HFFc6 (cell line): ENCODE measurements at regions not wholly inside any gene's neighbourhood (a gene's known extent, or its start where the extent isn't known, plus 50 kb on each side); places are given as distances from the start of the nearest gene placed in this dataset.

Experiments
- DNase-seq: peaks from one replicate; pipeline ENCODE4 v3.0.0-alpha.2; 2018
- H3K27ac Mint-ChIP-seq: 2 replicates; pipeline ENCODE4 v1.8.0; 2020; ENCODE audit warnings: mild to moderate bottlenecking, mixed read lengths
- H3K27me3 Mint-ChIP-seq: 2 replicates; pipeline ENCODE4 v1.8.0; 2021; ENCODE audit warnings: mild to moderate bottlenecking, moderate library complexity, mixed read lengths; ENCODE audit not compliant: insufficient read depth
- H3K36me3 Mint-ChIP-seq: 2 replicates; pipeline ENCODE4 v1.8.0; 2021; ENCODE audit warnings: low read depth, mixed read lengths
- H3K4me1 Mint-ChIP-seq: 2 replicates; pipeline ENCODE4 v1.8.0; 2020; ENCODE audit warnings: low read depth, mixed read lengths
- H3K4me3 Mint-ChIP-seq: 2 replicates; pipeline ENCODE4 v1.8.0; 2020; ENCODE audit warnings: mild to moderate bottlenecking, moderate library complexity, mixed read lengths
- H3K9me3 Mint-ChIP-seq: 2 replicates; pipeline ENCODE4 v1.8.0; 2020; ENCODE audit warnings: mild to moderate bottlenecking, mixed read lengths
- TF ChIP-seq, protein P1 (sequence below): fragments of 200-600 bp; sonication (generic); IDR thresholded peaks from 2 replicates; pipeline ENCODE4 v1.5.0; 2021; ENCODE audit warnings: antibody characterized with exemption, mild to moderate bottlenecking

GRCh38 chr7:52091996-52092395, 775.4 kb upstream of the COBL start:
- TF ChIP-seq, protein P1, sequence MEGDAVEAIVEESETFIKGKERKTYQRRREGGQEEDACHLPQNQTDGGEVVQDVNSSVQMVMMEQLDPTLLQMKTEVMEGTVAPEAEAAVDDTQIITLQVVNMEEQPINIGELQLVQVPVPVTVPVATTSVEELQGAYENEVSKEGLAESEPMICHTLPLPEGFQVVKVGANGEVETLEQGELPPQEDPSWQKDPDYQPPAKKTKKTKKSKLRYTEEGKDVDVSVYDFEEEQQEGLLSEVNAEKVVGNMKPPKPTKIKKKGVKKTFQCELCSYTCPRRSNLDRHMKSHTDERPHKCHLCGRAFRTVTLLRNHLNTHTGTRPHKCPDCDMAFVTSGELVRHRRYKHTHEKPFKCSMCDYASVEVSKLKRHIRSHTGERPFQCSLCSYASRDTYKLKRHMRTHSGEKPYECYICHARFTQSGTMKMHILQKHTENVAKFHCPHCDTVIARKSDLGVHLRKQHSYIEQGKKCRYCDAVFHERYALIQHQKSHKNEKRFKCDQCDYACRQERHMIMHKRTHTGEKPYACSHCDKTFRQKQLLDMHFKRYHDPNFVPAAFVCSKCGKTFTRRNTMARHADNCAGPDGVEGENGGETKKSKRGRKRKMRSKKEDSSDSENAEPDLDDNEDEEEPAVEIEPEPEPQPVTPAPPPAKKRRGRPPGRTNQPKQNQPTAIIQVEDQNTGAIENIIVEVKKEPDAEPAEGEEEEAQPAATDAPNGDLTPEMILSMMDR: no peak
- Mint-ChIP-seq H3K36me3 (peaks cover 4% of the 10 kb centered on the region; the same call in 1 of the 2 replicates), H3K4me1 (no peaks in the 10 kb centered on the region), H3K27me3 (no peaks in the 10 kb centered on the region), H3K9me3 (peaks cover 32% of the 10 kb centered on the region), H3K4me3 (no peak overlapping the region), H3K27ac (no peak overlapping the region)
- DNase-seq: no peak

DNA sequence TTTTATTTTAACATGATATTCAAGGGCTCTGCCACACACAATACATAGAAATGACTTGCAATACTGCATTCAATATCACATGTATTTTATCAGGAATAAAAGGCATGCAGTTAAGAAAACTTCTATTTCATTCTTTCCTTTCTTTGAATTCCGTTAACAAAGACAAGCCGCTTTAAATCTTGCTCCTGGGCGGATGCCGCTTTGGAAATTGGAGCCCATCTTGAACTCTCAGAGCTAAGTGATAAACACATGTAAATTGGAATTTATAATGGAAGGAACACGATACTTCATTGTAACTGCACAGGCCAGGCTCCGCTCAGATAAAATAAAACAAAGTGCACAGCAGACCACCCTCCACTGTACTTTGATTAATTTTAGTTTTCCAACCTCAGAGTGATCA, 774.5 kb upstream of the COBL start:
- Mint-ChIP-seq H3K36me3 (peaks cover 4% of the 10 kb centered on the region; the same call in 1 of the 2 replicates), H3K9me3 (peaks cover 41% of the 10 kb centered on the region), H3K27me3 (no peaks in the 10 kb centered on the region), H3K4me1 (no peaks in the 10 kb centered on the region), H3K4me3 (no peak overlapping the region), H3K27ac (no peak overlapping the region)
- TF ChIP-seq, protein P1: no peak
- DNase-seq: no peak

- TF ChIP-seq, protein P1: no peak
- no peaks in the 10 kb centered on the region for H3K27me3 Mint-ChIP-seq
- no peaks in the 10 kb centered on the region; the same call in 1 of the 2 replicates for H3K36me3 Mint-ChIP-seq
- no peak for DNase-seq
- H3K4me1 Mint-ChIP-seq: no peaks in the 10 kb centered on the region
- H3K9me3 Mint-ChIP-seq: peaks cover 46% of the 10 kb centered on the region
- no peak overlapping the region for H3K4me3 Mint-ChIP-seq
- H3K27ac Mint-ChIP-seq: no peak overlapping the region
Observed at GRCh38 chr7:52088008-52088901, 771.6 kb upstream of the COBL start.

DNA sequence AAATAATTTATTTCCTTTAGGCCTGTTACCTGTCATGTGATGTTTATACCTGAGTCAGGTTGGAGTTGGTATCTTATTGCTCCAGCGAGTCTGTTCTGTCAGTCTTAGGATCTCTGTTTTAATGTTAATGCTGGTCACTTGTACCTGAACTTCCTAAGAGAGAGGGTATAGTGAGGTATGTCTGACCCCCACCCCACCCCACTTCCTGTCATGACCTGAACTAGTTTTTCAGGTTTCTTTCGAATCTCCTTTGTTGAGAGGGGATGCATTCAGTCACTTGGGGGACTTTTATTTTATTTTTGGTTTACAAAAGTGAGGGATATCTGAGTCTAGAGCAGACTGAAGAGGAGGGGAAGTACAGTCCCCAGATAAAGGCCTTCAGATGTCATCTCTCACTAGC, 769.0 kb upstream of the COBL start:
- TF ChIP-seq, protein P1: no peak

DNA sequence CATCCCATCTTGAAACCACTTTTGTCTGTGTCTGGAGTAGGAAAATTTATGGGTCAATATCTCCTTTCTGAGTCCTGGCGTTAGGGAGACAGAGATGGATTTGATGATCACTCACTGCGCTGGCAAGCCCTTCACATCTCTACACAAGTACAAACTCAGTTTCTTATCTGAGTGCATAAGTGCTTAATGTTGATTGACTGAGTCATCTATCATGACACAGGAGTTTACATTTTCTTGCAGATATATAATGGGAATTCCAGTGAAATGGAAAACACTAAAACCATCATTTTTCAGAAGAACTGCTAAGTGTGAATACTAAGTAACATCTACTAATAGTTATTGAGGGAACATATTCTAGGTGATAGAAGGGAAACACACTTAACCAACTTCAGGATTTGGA, 763.9 kb upstream of the COBL start:
- Mint-ChIP-seq H3K27me3 (no peaks in the 10 kb centered on the region), H3K27ac (no peak overlapping the region), H3K4me3 (no peak overlapping the region), H3K36me3 (no peaks in the 10 kb centered on the region), H3K4me1 (no peaks in the 10 kb centered on the region), H3K9me3 (peaks cover 40% of the 10 kb centered on the region)
- TF ChIP-seq, protein P1: no peak
- no peak for DNase-seq

More for the DNA sequence above, 769.0 kb upstream of the COBL start:
- Mint-ChIP-seq H3K9me3 (peaks cover 40% of the 10 kb centered on the region), H3K4me3 (no peak overlapping the region), H3K27ac (no peak overlapping the region), H3K4me1 (no peaks in the 10 kb centered on the region), H3K27me3 (no peaks in the 10 kb centered on the region), H3K36me3 (no peaks in the 10 kb centered on the region; the same call in 1 of the 2 replicates)
- DNase-seq: no peak
